ENCODE measurements at regions not wholly inside any gene's neighbourhood (a gene's known extent, or its start where the extent isn't known, plus 50 kb on each side); places are given as distances from the start of the nearest gene placed in this dataset.

DNA sequence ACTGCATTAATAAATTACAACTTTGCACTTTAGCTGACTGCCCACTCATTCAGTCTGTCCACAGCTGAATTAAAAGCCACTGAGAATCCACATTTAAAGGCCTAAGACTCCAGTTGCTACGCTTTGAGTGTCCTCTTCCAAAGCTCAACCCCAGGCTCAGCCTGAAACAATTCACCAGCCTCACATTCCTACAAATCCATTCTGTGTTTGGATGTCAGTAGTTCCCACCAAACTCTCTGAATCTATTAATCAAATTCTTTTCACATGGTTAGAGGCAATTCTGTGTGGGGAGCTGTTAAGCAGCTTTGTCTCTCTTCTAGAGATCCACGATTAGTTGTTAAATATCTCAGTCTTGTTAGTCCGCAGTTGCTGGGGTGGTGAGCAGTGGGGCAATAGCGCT, 116.8 kb upstream of the UBE2E2 start:
- Histone ChIP-seq H2BK120ac (ENCODE audit: low read depth, low read length, poor library complexity, severe bottlenecking) (no peak overlapping the region), H3T11ph (ENCODE audit: low read length) (no peak overlapping the region), H3K27me3 (ENCODE audit: insufficient read depth, low read length) (no peaks in the 10 kb centered on the region), H4K91ac (ENCODE audit: insufficient read length, low read depth, low read length) (no peak overlapping the region), H3K9ac (ENCODE audit: extremely low read depth, insufficient read length, low read length) (no peak overlapping the region), H3K79me1 (ENCODE audit: insufficient read depth, low read depth, low read length, poor library complexity, severe bottlenecking) (no peaks in the 10 kb centered on the region), H3K18ac (ENCODE audit: insufficient read length, low read depth, low read length) (no peak overlapping the region), H2AK5ac (ENCODE audit: insufficient read length, low read length) (no peak overlapping the region), H2BK5ac (ENCODE audit: insufficient read length, low read length) (no peak overlapping the region), H2AFZ (ENCODE audit: low read length) (no peak overlapping the region), H3K23me2 (ENCODE audit: insufficient read length, low read depth, low read length, poor library complexity, severe bottlenecking) (no peaks in the 10 kb centered on the region), H3K9me3 (ENCODE audit: control insufficient read depth, low read depth, low read length) (no peaks in the 10 kb centered on the region), H2BK15ac (ENCODE audit: low read depth, low read length) (no peak overlapping the region), H3K4ac (ENCODE audit: low read depth, low read length) (no peak overlapping the region), H3K23ac (ENCODE audit: insufficient read length, low read depth, low read length) (no peak overlapping the region), H3K27ac (ENCODE audit: insufficient read length, low read depth, low read length) (no peak overlapping the region), H4K5ac (ENCODE audit: insufficient read length, low read depth, low read length) (no peak overlapping the region), H3K79me2 (ENCODE audit: insufficient read depth, low read length) (no peaks in the 10 kb centered on the region), H2BK20ac (ENCODE audit: low read depth, low read length, poor library complexity, severe bottlenecking) (no peak overlapping the region), H3K14ac (ENCODE audit: insufficient read depth, low read length) (no peak overlapping the region), H3K4me2 (ENCODE audit: insufficient read depth, insufficient read length, low read length) (no peak overlapping the region), H4K20me1 (ENCODE audit: control insufficient read depth, insufficient read depth, insufficient read length) (no peaks in the 10 kb centered on the region), H2BK12ac (ENCODE audit: insufficient read length, low read depth, low read length) (no peak overlapping the region), H3K56ac (ENCODE audit: insufficient read length, low read depth, low read length) (no peak overlapping the region), H3K4me1 (ENCODE audit: insufficient read depth, low read length) (no peaks in the 10 kb centered on the region), H4K8ac (replicated peaks; ENCODE audit: insufficient read length, low read depth, low read length) (no peak overlapping the region)
- no CpG with 5 or more reads among the region's 4 CpGs for WGBS (ENCODE audit: extremely low coverage, insufficient read length, low lambda C conversion rate)
- H3K4me3 Mint-ChIP-seq, result no peak overlapping the region
- TF ChIP-seq CTCF (conservative IDR thresholded peaks at IDR 0.05), result no peak
- H3K27ac Mint-ChIP-seq, result no peak overlapping the region
- DNase-seq, result no peak
- no peaks in the 10 kb centered on the region for H3K27me3 Mint-ChIP-seq (ENCODE audit: low read depth)
- peaks cover 3 to 5% of the 10 kb centered on the region in 2 experiments; a peak in 1 of 4 replicates for H3K4me1 Mint-ChIP-seq
- peaks cover 3 to 9% of the 10 kb centered on the region in 2 experiments; a peak in 3 of 5 replicates for H3K9me3 Mint-ChIP-seq
- H3K36me3 Mint-ChIP-seq (ENCODE audit: insufficient read depth in 1 of 3, low read depth in 3 of 3), result no peaks in the 10 kb centered on the region
